ENCODE measurements at regions not wholly inside any gene's neighbourhood (a gene's known extent, or its start where the extent isn't known, plus 50 kb on each side); places are given as distances from the start of the nearest gene placed in this dataset.

- TF ChIP-seq CTCF (IDR thresholded peaks at IDR 0.05) (no peak), POLR2A (IDR thresholded peaks at IDR 0.05) (no peak)
Observed at GRCh38 chr12:127381681-127382080, 885.3 kb upstream of the TMEM132C start.

All from heart left ventricle (tissue), 13 donors.